ENCODE measurements at regions not wholly inside any gene's neighbourhood (a gene's known extent, or its start where the extent isn't known, plus 50 kb on each side); places are given as distances from the start of the nearest gene placed in this dataset.

- DNase-seq (ENCODE audit: low read depth in 2 of 2), result no peak
Observed at GRCh38 chr5:92795633-92796032, 785.4 kb downstream of the NR2F1-AS1 start.

- no peak for DNase-seq (ENCODE audit: low read depth in 2 of 2)
Observed at GRCh38 chr5:92780057-92780456, 801.0 kb downstream of the NR2F1-AS1 start.

- DNase-seq (ENCODE audit: low read depth in 2 of 2), result no peak
Observed at GRCh38 chr5:92779536-92779935, 801.5 kb downstream of the NR2F1-AS1 start.

- no peak for DNase-seq (ENCODE audit: low read depth in 2 of 2)
Observed at GRCh38 chr5:92778261-92778660, 802.8 kb downstream of the NR2F1-AS1 start.

- DNase-seq (ENCODE audit: low read depth in 2 of 2), result no peak
Observed at GRCh38 chr5:92777421-92777820, 803.6 kb downstream of the NR2F1-AS1 start.

GRCh38 chr5:92775711-92776615 is 805.1 kb downstream of the NR2F1-AS1 start:
- DNase-seq (ENCODE audit: low read depth in 2 of 2), result no peak

GRCh38 chr5:92769978-92770377 is 811.0 kb downstream of the NR2F1-AS1 start:
- no peak for DNase-seq (ENCODE audit: low read depth in 2 of 2)

GRCh38 chr5:92761585-92761984 is 819.4 kb downstream of the NR2F1-AS1 start:
- DNase-seq (ENCODE audit: low read depth in 2 of 2), result no peak

GRCh38 chr5:92760550-92760949 is 820.5 kb downstream of the NR2F1-AS1 start:
- no peak for DNase-seq (ENCODE audit: low read depth in 2 of 2)

- peak; percentile 35 to 42 for DNase-seq (ENCODE audit: low read depth in 2 of 2)
Observed at GRCh38 chr5:92758552-92758951, 822.5 kb downstream of the NR2F1-AS1 start.

- no peak for DNase-seq (ENCODE audit: low read depth in 2 of 2)
Observed at GRCh38 chr5:92749943-92750342, 831.1 kb downstream of the NR2F1-AS1 start.

GRCh38 chr5:92748072-92748676 is 832.8 kb downstream of the NR2F1-AS1 start:
- DNase-seq (ENCODE audit: low read depth in 2 of 2), result no peak

GRCh38 chr5:92741906-92742305 is 839.1 kb downstream of the NR2F1-AS1 start:
- DNase-seq (ENCODE audit: low read depth in 2 of 2), result no peak

- no peak for DNase-seq (ENCODE audit: low read depth in 2 of 2)
Observed at GRCh38 chr5:92734211-92734940, 846.6 kb downstream of the NR2F1-AS1 start.

- no peak for DNase-seq (ENCODE audit: low read depth in 2 of 2)
Observed at GRCh38 chr5:92730486-92730885, 850.5 kb downstream of the NR2F1-AS1 start.

- DNase-seq (ENCODE audit: low read depth in 2 of 2), result no peak
Observed at GRCh38 chr5:92729088-92729487, 851.9 kb downstream of the NR2F1-AS1 start.

GRCh38 chr5:92715946-92716520 is 865.0 kb downstream of the NR2F1-AS1 start:
- DNase-seq (ENCODE audit: low read depth in 2 of 2), result no peak

GRCh38 chr5:92713826-92714225 is 867.2 kb downstream of the NR2F1-AS1 start:
- DNase-seq (ENCODE audit: low read depth in 2 of 2), result no peak

- no peak for DNase-seq (ENCODE audit: low read depth in 2 of 2)
Observed at GRCh38 chr5:92713335-92713743, 867.7 kb downstream of the NR2F1-AS1 start.

- DNase-seq (ENCODE audit: low read depth in 2 of 2), result no peak
Observed at GRCh38 chr5:92711956-92712355, 869.1 kb downstream of the NR2F1-AS1 start.

GRCh38 chr5:92704590-92704989 is 876.4 kb downstream of the NR2F1-AS1 start:
- no peak for DNase-seq (ENCODE audit: low read depth in 2 of 2)

GRCh38 chr5:92703976-92704375 is 877.0 kb downstream of the NR2F1-AS1 start:
- peak in 1 of 2 experiments; percentile 26 for DNase-seq (ENCODE audit: low read depth in 2 of 2)

Data from fibroblast of skin of left biceps (primary cell).